IMR-90 (cell line): ENCODE measurements at regions not wholly inside any gene's neighbourhood (a gene's known extent, or its start where the extent isn't known, plus 50 kb on each side); places are given as distances from the start of the nearest gene placed in this dataset.

Experiments
- ATAC-seq: fragments of 200-7000 bp; cut with Tn5 transposase; 2 replicates; pipeline ENCODE4 v1.9.1; 2020; ENCODE audit warnings: low read depth, mild to moderate bottlenecking, moderate library complexity
- BruUV-seq: library from RNA; stranded (reverse); fragments of 400-500 nt; replicated peaks from 2 replicates; lab custom pipeline; 2021; lab: Mats Ljungman, UMichigan
- CTCF ChIA-PET: fragments of 300-600 bp; formaldehyde crosslinking; extraction: SDS; loops from one replicate; lab custom pipeline; 2021; ENCODE audit warnings: antibody characterized with exemption; lab: Yijun Ruan, JAX
- POLR2A ChIA-PET: fragments of 300-600 bp; sonication (Branson Sonifier 250); formaldehyde crosslinking; loops from one replicate; lab custom pipeline; 2022; ENCODE audit warnings: antibody characterized with exemption; ENCODE audit not compliant: unreplicated experiment; lab: Charles Lee
- DNase-seq: peaks from one replicate; pipeline ENCODE4 v3.0.0; 2013
- H2AFZ ChIP-seq: replicated peaks from 2 replicates; pipeline ENCODE3; 2013; ENCODE audit warnings: low read length, mild to moderate bottlenecking; ENCODE audit not compliant: poor library complexity
- H2AK5ac ChIP-seq: 2 replicates; pipeline ENCODE4 v1.6.1; 2013; ENCODE audit warnings: low read depth, low read length, inconsistent platforms
- H2AK9ac ChIP-seq: replicated peaks from 2 replicates; pipeline ENCODE3; 2013; ENCODE audit warnings: mild to moderate bottlenecking, low read depth, low read length, moderate library complexity; ENCODE audit not compliant: poor library complexity
- H2BK120ac ChIP-seq: 2 replicates; pipeline ENCODE4 v1.6.1; 2013; ENCODE audit warnings: low read depth, low read length, inconsistent platforms
- H2BK15ac ChIP-seq: 3 replicates; pipeline ENCODE4 v1.6.1; 2013; ENCODE audit warnings: low read depth, low read length, inconsistent platforms
- H2BK20ac ChIP-seq: 2 replicates; pipeline ENCODE4 v1.6.1; 2013; ENCODE audit warnings: low read depth, mild to moderate bottlenecking, inconsistent platforms, low read length, moderate library complexity
- H2BK5ac ChIP-seq: 2 replicates; pipeline ENCODE4 v1.6.1; 2013; ENCODE audit warnings: mild to moderate bottlenecking, low read depth, low read length, inconsistent platforms; ENCODE audit not compliant: poor library complexity, severe bottlenecking
- H3K14ac ChIP-seq: replicated peaks from 2 replicates; pipeline ENCODE4 v1.6.1; 2013; ENCODE audit warnings: low read depth, low read length, inconsistent platforms
- H3K18ac ChIP-seq: 2 replicates; pipeline ENCODE4 v1.6.1; 2013; ENCODE audit warnings: low read depth, low read length, control low read depth
- H3K23ac ChIP-seq: 2 replicates; pipeline ENCODE4 v1.6.1; 2013; ENCODE audit warnings: low read depth, low read length, inconsistent platforms
- H3K27ac ChIP-seq: 2 replicates; pipeline ENCODE4 v1.5.1; 2013; ENCODE audit warnings: mild to moderate bottlenecking, control low read depth, low read length; ENCODE audit not compliant: insufficient read depth
- H3K27me3 ChIP-seq: 2 replicates; pipeline ENCODE4 v1.6.1; 2013; ENCODE audit warnings: low read length; ENCODE audit not compliant: control insufficient read depth, insufficient read depth
- H3K36me3 ChIP-seq: 2 replicates; pipeline ENCODE4 v1.6.1; 2013; ENCODE audit warnings: low read length, mixed read lengths; ENCODE audit not compliant: control insufficient read depth, insufficient read depth
- H3K4ac ChIP-seq: 2 replicates; pipeline ENCODE4 v1.6.1; 2013; ENCODE audit warnings: low read depth, low read length, inconsistent platforms
- H3K4me1 ChIP-seq: 2 replicates; pipeline ENCODE4 v1.6.1; 2013; ENCODE audit warnings: low read length, mixed read lengths; ENCODE audit not compliant: control insufficient read depth, insufficient read depth
- H3K4me2 ChIP-seq: 2 replicates; pipeline ENCODE4 v1.6.1; 2013; ENCODE audit warnings: low read depth, mild to moderate bottlenecking, control low read depth, low read length, moderate library complexity
- H3K4me3 ChIP-seq: 2 replicates; pipeline ENCODE4 v1.5.1; 2013; ENCODE audit warnings: low read depth, mild to moderate bottlenecking, control low read depth, low read length, moderate library complexity; ENCODE audit not compliant: insufficient read depth
- H3K56ac ChIP-seq: 2 replicates; pipeline ENCODE4 v1.6.1; 2013; ENCODE audit warnings: low read length, inconsistent platforms; ENCODE audit not compliant: insufficient read depth; ENCODE audit errors: extremely low read depth
- H3K79me1 ChIP-seq, 2 experiments: 2 replicates each; pipeline ENCODE4 v1.6.1; 2013; ENCODE audit warnings: low read length in 2 of 2, inconsistent platforms in 1 of 2, low read depth in 1 of 2
- H3K9ac ChIP-seq: 2 replicates; pipeline ENCODE4 v1.6.1; 2013; ENCODE audit warnings: low read depth, low read length, control low read depth
- H3K9me1 ChIP-seq: 2 replicates; pipeline ENCODE4 v1.6.1; 2013; ENCODE audit warnings: low read length, inconsistent platforms; ENCODE audit not compliant: insufficient read depth
- H3K9me3 ChIP-seq: 2 replicates; pipeline ENCODE4 v1.6.1; 2013; ENCODE audit warnings: low read length; ENCODE audit not compliant: control insufficient read depth, insufficient read depth
- H4K20me1 ChIP-seq: 2 replicates; pipeline ENCODE4 v1.6.1; 2013; ENCODE audit warnings: low read length, inconsistent platforms; ENCODE audit not compliant: insufficient read depth
- H4K5ac ChIP-seq: 2 replicates; pipeline ENCODE4 v1.6.1; 2013; ENCODE audit warnings: mild to moderate bottlenecking, low read depth, low read length, control low read depth
- H4K8ac ChIP-seq, 2 experiments: 2 replicates each; pipeline ENCODE4 v1.6.1; 2013; ENCODE audit warnings: low read depth in 2 of 2, low read length in 2 of 2, control low read depth in 1 of 2, inconsistent platforms in 1 of 2
- H4K91ac ChIP-seq: 2 replicates; pipeline ENCODE4 v1.6.1; 2013; ENCODE audit warnings: low read depth, low read length, inconsistent platforms; ENCODE audit not compliant: insufficient read depth
- BHLHE40 ChIP-seq: fragments of 150-350 bp; IDR thresholded peaks from 2 replicates; pipeline ENCODE4 v1.6.1; 2016; ENCODE audit warnings: mild to moderate bottlenecking, low read depth, low read length
- MAFK ChIP-seq: IDR thresholded peaks from 2 replicates; pipeline ENCODE4 v1.6.1; 2012; ENCODE audit warnings: low read depth, low read length, improper control_type of control experiment
- MXI1 ChIP-seq: IDR thresholded peaks from 2 replicates; pipeline ENCODE4 v1.6.1; 2012; ENCODE audit warnings: low read depth, mild to moderate bottlenecking, low read length, moderate library complexity, borderline replicate concordance
- NFE2L2 ChIP-seq: fragments of 150-350 bp; IDR thresholded peaks from 2 replicates; pipeline ENCODE4 v1.6.1; 2016; ENCODE audit warnings: low read depth, mild to moderate bottlenecking, low read length
- RCOR1 ChIP-seq: IDR thresholded peaks from 2 replicates; pipeline ENCODE4 v1.6.1; 2012; ENCODE audit warnings: mild to moderate bottlenecking, low read length, improper control_type of control experiment; ENCODE audit not compliant: insufficient replicate concordance
- dilution Hi-C: fragments of 300-500 bp; cut with HindIII; formaldehyde crosslinking; loops from one replicate; pipeline ENCODE4 v1.14.3; 2018; ENCODE audit warnings: low sequenced_read_pairs; ENCODE audit not compliant: unreplicated experiment
- in situ Hi-C: fragments of 300-500 bp; cut with MboI; formaldehyde crosslinking; loops from 3 replicates; pipeline ENCODE4 v1.14.3; 2019; ENCODE audit warnings: low sequenced_read_pairs, inconsistent platforms, mixed read lengths
- intact Hi-C: fragments of 100-400 bp; cut with micrococcal nuclease; formaldehyde crosslinking; loops from 2 replicates; pipeline ENCODE4 v1.10.0; 2022
- TF ChIP-seq, protein P1 (sequence below): fragments of 150-350 bp; IDR thresholded peaks from 2 replicates; pipeline ENCODE4 v1.6.1; 2016; ENCODE audit warnings: low read depth, mild to moderate bottlenecking, low read length, moderate library complexity, borderline replicate concordance

GRCh38 chr4:126710935-126711334, 921.8 kb upstream of the INTU start:
- Histone ChIP-seq H2BK120ac (no peak overlapping the region), H3K9me1 (no peaks in the 10 kb centered on the region), H3K4me1 (no peaks in the 10 kb centered on the region), H2AK9ac (no peak overlapping the region), H4K20me1 (no peaks in the 10 kb centered on the region), H3K9me3 (no peaks in the 10 kb centered on the region), H3K14ac (no peak overlapping the region), H3K4ac (0 out of 2 replicates have a peak overlapping the region, but pooled peaks have one; percentile 20), H4K8ac (no peak overlapping the region), H3K4me2 (no peak overlapping the region), H2AK5ac (no peak overlapping the region), H2AFZ (no peak overlapping the region), H3K36me3 (no peaks in the 10 kb centered on the region), H3K27me3 (no peaks in the 10 kb centered on the region), H4K91ac (no peak overlapping the region), H4K5ac (no peak overlapping the region), H3K18ac (no peak overlapping the region), H2BK15ac (no peak overlapping the region), H2BK20ac (no peak overlapping the region), H3K23ac (no peak overlapping the region), H3K56ac (no peak overlapping the region), H3K27ac (no peak overlapping the region), H3K9ac (no peak overlapping the region), H2BK5ac (no peak overlapping the region), H3K79me1 (no peaks in the 10 kb centered on the region), H3K4me3 (no peak overlapping the region)
- ATAC-seq: no peak
- dilution Hi-C loops (no loop called here), intact Hi-C loops (no loop called here), in situ Hi-C loops (no loop called here)
- CTCF ChIA-PET: interaction anchor here (0.6 kb wide), 1 partner anchor 1396 kb away, joined by 3 read pairs; no protein-coding TSS in a partner anchor
- TF ChIP-seq NFE2L2 (no peak), BHLHE40 (no peak), MXI1 (no peak), MAFK (no peak), RCOR1 (no peak)
- TF ChIP-seq, protein P1, sequence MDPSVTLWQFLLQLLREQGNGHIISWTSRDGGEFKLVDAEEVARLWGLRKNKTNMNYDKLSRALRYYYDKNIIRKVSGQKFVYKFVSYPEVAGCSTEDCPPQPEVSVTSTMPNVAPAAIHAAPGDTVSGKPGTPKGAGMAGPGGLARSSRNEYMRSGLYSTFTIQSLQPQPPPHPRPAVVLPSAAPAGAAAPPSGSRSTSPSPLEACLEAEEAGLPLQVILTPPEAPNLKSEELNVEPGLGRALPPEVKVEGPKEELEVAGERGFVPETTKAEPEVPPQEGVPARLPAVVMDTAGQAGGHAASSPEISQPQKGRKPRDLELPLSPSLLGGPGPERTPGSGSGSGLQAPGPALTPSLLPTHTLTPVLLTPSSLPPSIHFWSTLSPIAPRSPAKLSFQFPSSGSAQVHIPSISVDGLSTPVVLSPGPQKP: no peak
- POLR2A ChIA-PET: no interaction called here
- DNase-seq: no peak
- BruUV-seq: no TSS peak
